ENCODE measurements at regions not wholly inside any gene's neighbourhood (a gene's known extent, or its start where the extent isn't known, plus 50 kb on each side); places are given as distances from the start of the nearest gene placed in this dataset.

DNA sequence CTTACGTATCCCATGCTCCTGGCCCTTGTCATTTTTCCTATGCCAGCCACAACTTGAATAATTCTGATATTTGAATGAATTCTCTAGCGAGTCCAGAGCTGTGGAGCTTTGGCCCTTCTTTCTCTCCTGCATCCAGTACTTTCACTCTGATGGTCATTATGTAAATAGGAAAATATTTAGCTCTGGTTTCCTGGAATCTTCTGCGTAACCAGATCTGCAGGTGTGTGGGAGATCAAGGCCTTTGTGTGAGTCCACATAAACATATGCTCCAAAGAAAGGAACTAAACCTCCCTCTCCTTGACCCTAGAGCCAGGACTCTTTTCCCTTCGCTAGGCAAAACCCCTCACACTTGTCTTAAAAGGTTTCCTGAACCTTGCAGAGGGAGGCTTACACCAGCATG lies 132.5 kb upstream of the THBS1 start (continued):
- TF ChIP-seq ZNF746 (CRISPR knock-in tag; IDR thresholded peaks at IDR 0.05) (no peak), ZBTB21 (CRISPR knock-in tag; IDR thresholded peaks at IDR 0.05) (no peak), CHCHD3 (CRISPR knock-in tag; IDR thresholded peaks at IDR 0.05) (no peak), NFRKB (IDR thresholded peaks at IDR 0.05) (no peak), ZNF589 (CRISPR knock-in tag; conservative IDR thresholded peaks at IDR 0.05) (no peak), HNRNPUL1 (IDR thresholded peaks at IDR 0.05; ENCODE audit: low read depth, low read length) (no peak), ZNF572 (CRISPR knock-in tag; IDR thresholded peaks at IDR 0.05) (no peak), ZNF253 (CRISPR knock-in tag; IDR thresholded peaks at IDR 0.05; ENCODE audit: borderline replicate concordance) (no peak), ZFP62 (CRISPR knock-in tag; IDR thresholded peaks at IDR 0.05) (no peak), WIZ (CRISPR knock-in tag; IDR thresholded peaks at IDR 0.05) (no peak), NCOA2 (CRISPR knock-in tag; IDR thresholded peaks at IDR 0.05) (peak; percentile 93), ZNF263 (CRISPR knock-in tag; IDR thresholded peaks at IDR 0.05) (no peak), SALL2 (CRISPR knock-in tag; IDR thresholded peaks at IDR 0.05) (no peak), NCOA5 (CRISPR knock-in tag; IDR thresholded peaks at IDR 0.05) (no peak)
- TF ChIP-seq, protein P1, sequence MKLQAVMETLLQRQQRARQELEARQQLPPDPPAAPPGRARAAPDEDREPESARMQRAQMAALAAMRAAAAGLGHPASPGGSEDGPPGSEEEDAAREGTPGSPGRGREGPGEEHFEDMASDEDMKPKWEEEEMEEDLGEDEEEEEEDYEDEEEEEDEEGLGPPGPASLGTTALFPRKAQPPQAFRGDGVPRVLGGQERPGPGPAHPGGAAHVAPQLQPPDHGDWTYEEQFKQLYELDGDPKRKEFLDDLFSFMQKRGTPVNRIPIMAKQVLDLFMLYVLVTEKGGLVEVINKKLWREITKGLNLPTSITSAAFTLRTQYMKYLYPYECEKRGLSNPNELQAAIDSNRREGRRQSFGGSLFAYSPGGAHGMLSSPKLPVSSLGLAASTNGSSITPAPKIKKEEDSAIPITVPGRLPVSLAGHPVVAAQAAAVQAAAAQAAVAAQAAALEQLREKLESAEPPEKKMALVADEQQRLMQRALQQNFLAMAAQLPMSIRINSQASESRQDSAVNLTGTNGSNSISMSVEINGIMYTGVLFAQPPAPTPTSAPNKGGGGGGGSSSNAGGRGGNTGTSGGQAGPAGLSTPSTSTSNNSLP (IDR thresholded peaks at IDR 0.05; ENCODE audit: low read depth, low read length) = no peak; the same call in 1 of the 2 replicates
- TF ChIP-seq, protein P2, sequence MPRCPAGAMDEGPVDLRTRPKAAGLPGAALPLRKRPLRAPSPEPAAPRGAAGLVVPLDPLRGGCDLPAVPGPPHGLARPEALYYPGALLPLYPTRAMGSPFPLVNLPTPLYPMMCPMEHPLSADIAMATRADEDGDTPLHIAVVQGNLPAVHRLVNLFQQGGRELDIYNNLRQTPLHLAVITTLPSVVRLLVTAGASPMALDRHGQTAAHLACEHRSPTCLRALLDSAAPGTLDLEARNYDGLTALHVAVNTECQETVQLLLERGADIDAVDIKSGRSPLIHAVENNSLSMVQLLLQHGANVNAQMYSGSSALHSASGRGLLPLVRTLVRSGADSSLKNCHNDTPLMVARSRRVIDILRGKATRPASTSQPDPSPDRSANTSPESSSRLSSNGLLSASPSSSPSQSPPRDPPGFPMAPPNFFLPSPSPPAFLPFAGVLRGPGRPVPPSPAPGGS (CRISPR knock-in tag; IDR thresholded peaks at IDR 0.05) = no peak
- TF ChIP-seq, protein P3, sequence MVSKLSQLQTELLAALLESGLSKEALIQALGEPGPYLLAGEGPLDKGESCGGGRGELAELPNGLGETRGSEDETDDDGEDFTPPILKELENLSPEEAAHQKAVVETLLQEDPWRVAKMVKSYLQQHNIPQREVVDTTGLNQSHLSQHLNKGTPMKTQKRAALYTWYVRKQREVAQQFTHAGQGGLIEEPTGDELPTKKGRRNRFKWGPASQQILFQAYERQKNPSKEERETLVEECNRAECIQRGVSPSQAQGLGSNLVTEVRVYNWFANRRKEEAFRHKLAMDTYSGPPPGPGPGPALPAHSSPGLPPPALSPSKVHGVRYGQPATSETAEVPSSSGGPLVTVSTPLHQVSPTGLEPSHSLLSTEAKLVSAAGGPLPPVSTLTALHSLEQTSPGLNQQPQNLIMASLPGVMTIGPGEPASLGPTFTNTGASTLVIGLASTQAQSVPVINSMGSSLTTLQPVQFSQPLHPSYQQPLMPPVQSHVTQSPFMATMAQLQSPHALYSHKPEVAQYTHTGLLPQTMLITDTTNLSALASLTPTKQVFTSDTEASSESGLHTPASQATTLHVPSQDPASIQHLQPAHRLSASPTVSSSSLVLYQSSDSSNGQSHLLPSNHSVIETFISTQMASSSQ (IDR thresholded peaks at IDR 0.05; ENCODE audit: low read depth) = no peak; the same call in 1 of the 2 replicates
- TF ChIP-seq, protein P3 (CRISPR knock-in tag; IDR thresholded peaks at IDR 0.05; ENCODE audit: borderline replicate concordance) = peak; percentile 13; the same call in 1 of the 2 replicates
- TF ChIP-seq, protein P4, sequence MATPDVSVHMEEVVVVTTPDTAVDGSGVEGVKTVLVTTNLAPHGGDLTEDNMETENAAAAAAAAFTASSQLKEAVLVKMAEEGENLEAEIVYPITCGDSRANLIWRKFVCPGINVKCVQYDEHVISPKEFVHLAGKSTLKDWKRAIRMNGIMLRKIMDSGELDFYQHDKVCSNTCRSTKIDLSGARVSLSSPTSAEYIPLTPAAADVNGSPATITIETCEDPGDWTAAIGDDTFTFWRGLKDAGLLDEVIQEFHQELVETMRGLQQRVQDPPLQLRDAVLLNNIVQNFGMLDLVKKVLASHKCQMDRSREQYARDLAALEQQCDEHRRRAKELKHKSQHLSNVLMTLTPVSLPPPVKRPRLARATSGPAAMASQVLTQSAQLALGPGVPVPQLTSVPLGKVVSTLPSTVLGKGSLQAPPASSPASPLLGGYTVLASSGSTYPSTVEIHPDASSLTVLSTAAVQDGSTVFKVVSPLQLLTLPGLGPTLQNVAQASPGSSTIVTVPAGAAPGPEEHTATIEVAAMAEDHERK (CRISPR knock-in tag; IDR thresholded peaks at IDR 0.05; ENCODE audit: low read depth) = no peak
- TF ChIP-seq, protein P5, sequence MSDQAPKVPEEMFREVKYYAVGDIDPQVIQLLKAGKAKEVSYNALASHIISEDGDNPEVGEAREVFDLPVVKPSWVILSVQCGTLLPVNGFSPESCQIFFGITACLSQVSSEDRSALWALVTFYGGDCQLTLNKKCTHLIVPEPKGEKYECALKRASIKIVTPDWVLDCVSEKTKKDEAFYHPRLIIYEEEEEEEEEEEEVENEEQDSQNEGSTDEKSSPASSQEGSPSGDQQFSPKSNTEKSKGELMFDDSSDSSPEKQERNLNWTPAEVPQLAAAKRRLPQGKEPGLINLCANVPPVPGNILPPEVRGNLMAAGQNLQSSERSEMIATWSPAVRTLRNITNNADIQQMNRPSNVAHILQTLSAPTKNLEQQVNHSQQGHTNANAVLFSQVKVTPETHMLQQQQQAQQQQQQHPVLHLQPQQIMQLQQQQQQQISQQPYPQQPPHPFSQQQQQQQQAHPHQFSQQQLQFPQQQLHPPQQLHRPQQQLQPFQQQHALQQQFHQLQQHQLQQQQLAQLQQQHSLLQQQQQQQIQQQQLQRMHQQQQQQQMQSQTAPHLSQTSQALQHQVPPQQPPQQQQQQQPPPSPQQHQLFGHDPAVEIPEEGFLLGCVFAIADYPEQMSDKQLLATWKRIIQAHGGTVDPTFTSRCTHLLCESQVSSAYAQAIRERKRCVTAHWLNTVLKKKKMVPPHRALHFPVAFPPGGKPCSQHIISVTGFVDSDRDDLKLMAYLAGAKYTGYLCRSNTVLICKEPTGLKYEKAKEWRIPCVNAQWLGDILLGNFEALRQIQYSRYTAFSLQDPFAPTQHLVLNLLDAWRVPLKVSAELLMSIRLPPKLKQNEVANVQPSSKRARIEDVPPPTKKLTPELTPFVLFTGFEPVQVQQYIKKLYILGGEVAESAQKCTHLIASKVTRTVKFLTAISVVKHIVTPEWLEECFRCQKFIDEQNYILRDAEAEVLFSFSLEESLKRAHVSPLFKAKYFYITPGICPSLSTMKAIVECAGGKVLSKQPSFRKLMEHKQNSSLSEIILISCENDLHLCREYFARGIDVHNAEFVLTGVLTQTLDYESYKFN (CRISPR knock-in tag; conservative IDR thresholded peaks at IDR 0.05) = peak; percentile 66
